ENCODE measurements at regions not wholly inside any gene's neighbourhood (a gene's known extent, or its start where the extent isn't known, plus 50 kb on each side); places are given as distances from the start of the nearest gene placed in this dataset.

DNA sequence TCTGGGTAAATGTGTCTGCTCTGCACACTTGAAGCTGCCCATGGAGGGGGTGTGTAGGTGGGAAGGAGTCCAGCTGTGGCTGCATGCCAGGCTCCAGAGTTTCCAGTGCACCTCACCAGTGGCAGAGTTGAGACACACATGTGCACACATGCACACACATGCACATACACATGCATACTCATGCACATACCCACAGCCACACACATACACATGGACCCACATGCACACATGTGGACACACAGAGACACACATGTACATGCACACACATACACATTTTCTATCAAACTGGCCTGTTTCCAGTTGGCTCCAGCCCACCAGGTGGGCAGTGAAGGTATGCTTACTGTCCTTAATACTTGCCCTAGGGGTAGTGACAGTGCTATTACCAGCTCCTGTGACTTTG, 99.7 kb downstream of the RAMP3 start:
- TF ChIP-seq, protein P1, sequence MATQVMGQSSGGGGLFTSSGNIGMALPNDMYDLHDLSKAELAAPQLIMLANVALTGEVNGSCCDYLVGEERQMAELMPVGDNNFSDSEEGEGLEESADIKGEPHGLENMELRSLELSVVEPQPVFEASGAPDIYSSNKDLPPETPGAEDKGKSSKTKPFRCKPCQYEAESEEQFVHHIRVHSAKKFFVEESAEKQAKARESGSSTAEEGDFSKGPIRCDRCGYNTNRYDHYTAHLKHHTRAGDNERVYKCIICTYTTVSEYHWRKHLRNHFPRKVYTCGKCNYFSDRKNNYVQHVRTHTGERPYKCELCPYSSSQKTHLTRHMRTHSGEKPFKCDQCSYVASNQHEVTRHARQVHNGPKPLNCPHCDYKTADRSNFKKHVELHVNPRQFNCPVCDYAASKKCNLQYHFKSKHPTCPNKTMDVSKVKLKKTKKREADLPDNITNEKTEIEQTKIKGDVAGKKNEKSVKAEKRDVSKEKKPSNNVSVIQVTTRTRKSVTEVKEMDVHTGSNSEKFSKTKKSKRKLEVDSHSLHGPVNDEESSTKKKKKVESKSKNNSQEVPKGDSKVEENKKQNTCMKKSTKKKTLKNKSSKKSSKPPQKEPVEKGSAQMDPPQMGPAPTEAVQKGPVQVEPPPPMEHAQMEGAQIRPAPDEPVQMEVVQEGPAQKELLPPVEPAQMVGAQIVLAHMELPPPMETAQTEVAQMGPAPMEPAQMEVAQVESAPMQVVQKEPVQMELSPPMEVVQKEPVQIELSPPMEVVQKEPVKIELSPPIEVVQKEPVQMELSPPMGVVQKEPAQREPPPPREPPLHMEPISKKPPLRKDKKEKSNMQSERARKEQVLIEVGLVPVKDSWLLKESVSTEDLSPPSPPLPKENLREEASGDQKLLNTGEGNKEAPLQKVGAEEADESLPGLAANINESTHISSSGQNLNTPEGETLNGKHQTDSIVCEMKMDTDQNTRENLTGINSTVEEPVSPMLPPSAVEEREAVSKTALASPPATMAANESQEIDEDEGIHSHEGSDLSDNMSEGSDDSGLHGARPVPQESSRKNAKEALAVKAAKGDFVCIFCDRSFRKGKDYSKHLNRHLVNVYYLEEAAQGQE (IDR thresholded peaks at IDR 0.05; ENCODE audit: insufficient replicate concordance, low read depth), result no peak
- TF ChIP-seq POLR2AphosphoS5 (IDR thresholded peaks at IDR 0.05; ENCODE audit: low read depth) (no peak), GABPA (IDR thresholded peaks at IDR 0.05; ENCODE audit: low read depth) (no peak), SPI1 (IDR thresholded peaks at IDR 0.05; ENCODE audit: borderline replicate concordance, low read depth) (no peak)
- TF ChIP-seq, protein P2, sequence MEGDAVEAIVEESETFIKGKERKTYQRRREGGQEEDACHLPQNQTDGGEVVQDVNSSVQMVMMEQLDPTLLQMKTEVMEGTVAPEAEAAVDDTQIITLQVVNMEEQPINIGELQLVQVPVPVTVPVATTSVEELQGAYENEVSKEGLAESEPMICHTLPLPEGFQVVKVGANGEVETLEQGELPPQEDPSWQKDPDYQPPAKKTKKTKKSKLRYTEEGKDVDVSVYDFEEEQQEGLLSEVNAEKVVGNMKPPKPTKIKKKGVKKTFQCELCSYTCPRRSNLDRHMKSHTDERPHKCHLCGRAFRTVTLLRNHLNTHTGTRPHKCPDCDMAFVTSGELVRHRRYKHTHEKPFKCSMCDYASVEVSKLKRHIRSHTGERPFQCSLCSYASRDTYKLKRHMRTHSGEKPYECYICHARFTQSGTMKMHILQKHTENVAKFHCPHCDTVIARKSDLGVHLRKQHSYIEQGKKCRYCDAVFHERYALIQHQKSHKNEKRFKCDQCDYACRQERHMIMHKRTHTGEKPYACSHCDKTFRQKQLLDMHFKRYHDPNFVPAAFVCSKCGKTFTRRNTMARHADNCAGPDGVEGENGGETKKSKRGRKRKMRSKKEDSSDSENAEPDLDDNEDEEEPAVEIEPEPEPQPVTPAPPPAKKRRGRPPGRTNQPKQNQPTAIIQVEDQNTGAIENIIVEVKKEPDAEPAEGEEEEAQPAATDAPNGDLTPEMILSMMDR (IDR thresholded peaks at IDR 0.05; ENCODE audit: insufficient read depth, low read length), result no peak
